SK-N-SH treated with all-trans-retinoic acid at 6 μM for 48 hours (cell line): ENCODE measurements at regions not wholly inside any gene's neighbourhood (a gene's known extent, or its start where the extent isn't known, plus 50 kb on each side); places are given as distances from the start of the nearest gene placed in this dataset.

ENCODE experiments used
- ATAC-seq: fragments of 200-7000 bp; cut with Tn5 transposase; 3 replicates; pipeline ENCODE4 v1.9.1; 2020; ENCODE audit warnings: mild to moderate bottlenecking, moderate library complexity
- ARNTL ChIP-seq: fragments of 450-650 bp; formaldehyde crosslinking; IDR thresholded peaks from 2 replicates; pipeline ENCODE4 v1.5.0; 2020; ENCODE audit warnings: low read depth, mild to moderate bottlenecking, moderate library complexity, borderline replicate concordance
- BACH2 ChIP-seq: fragments of 250-450 bp; sonication (Bioruptor Pico); IDR thresholded peaks from 2 replicates; pipeline ENCODE4 v1.9.0; 2021; ENCODE audit warnings: mild to moderate bottlenecking, borderline replicate concordance
- CREB5 ChIP-seq: fragments of 250-450 bp; sonication (Bioruptor Pico); IDR thresholded peaks from 2 replicates; pipeline ENCODE4 v1.5.1; 2020; ENCODE audit warnings: low read depth, mild to moderate bottlenecking, moderate library complexity
- CSDC2 ChIP-seq: fragments of 250-450 bp; sonication (Bioruptor Pico); IDR thresholded peaks from 2 replicates; pipeline ENCODE4 v1.5.0; 2020; ENCODE audit warnings: mild to moderate bottlenecking, moderate library complexity
- CSRNP3 ChIP-seq: fragments of 250-450 bp; sonication (Bioruptor Pico); IDR thresholded peaks from 2 replicates; pipeline ENCODE4 v1.5.1; 2021; ENCODE audit warnings: mild to moderate bottlenecking, moderate library complexity
- ESRRG ChIP-seq: fragments of 250-450 bp; sonication (Bioruptor Pico); IDR thresholded peaks from 2 replicates; pipeline ENCODE4 v1.6.1; 2021; ENCODE audit warnings: mild to moderate bottlenecking
- GLIS3 ChIP-seq: fragments of 250-450 bp; sonication (Bioruptor Pico); IDR thresholded peaks from 2 replicates; pipeline ENCODE4 v1.5.0; 2020; ENCODE audit warnings: mild to moderate bottlenecking, moderate library complexity
- ISL1 ChIP-seq: fragments of 250-450 bp; sonication (Bioruptor Pico); IDR thresholded peaks from 2 replicates; pipeline ENCODE4 v2.1.2; 2022; ENCODE audit warnings: mild to moderate bottlenecking, moderate library complexity
- PPARA ChIP-seq: fragments of 250-450 bp; sonication (Bioruptor Pico); IDR thresholded peaks from 2 replicates; pipeline ENCODE4 v1.5.0; 2020; ENCODE audit warnings: mild to moderate bottlenecking, borderline replicate concordance
- RARB ChIP-seq: fragments of 250-450 bp; sonication (Bioruptor Pico); IDR thresholded peaks from 2 replicates; pipeline ENCODE4 v1.8.0; 2021; ENCODE audit warnings: mild to moderate bottlenecking, moderate library complexity
- SNAI2 ChIP-seq: fragments of 250-450 bp; sonication (Bioruptor Pico); IDR thresholded peaks from 2 replicates; pipeline ENCODE4 v1.5.0; 2020; ENCODE audit warnings: mild to moderate bottlenecking, moderate library complexity
- TOX ChIP-seq: fragments of 250-450 bp; sonication (Bioruptor Pico); IDR thresholded peaks from 2 replicates; pipeline ENCODE4 v1.8.0; 2021; ENCODE audit warnings: mild to moderate bottlenecking, moderate library complexity, borderline replicate concordance
- TSHZ2 ChIP-seq: fragments of 250-450 bp; sonication (Bioruptor Pico); IDR thresholded peaks from 2 replicates; pipeline ENCODE4 v1.5.0; 2020; ENCODE audit warnings: mild to moderate bottlenecking, moderate library complexity
- ZC3H10 ChIP-seq: fragments of 250-450 bp; sonication (Bioruptor Pico); IDR thresholded peaks from 2 replicates; pipeline ENCODE4 v1.5.1; 2021; ENCODE audit warnings: mild to moderate bottlenecking, moderate library complexity
- ZFP30 ChIP-seq: fragments of 450-650 bp; formaldehyde crosslinking; IDR thresholded peaks from 2 replicates; pipeline ENCODE4 v1.5.0; 2022; ENCODE audit warnings: mild to moderate bottlenecking, moderate library complexity
- ZNF565 ChIP-seq: fragments of 450-650 bp; formaldehyde crosslinking; conservative IDR thresholded peaks from 2 replicates; pipeline ENCODE4 v1.5.0; 2020; ENCODE audit warnings: low read depth, mild to moderate bottlenecking, moderate library complexity
- ZNF70 ChIP-seq: fragments of 450-650 bp; formaldehyde crosslinking; IDR thresholded peaks from 2 replicates; pipeline ENCODE4 v1.5.0; 2020; ENCODE audit warnings: mild to moderate bottlenecking, moderate library complexity
- ZNF8 ChIP-seq: fragments of 450-650 bp; formaldehyde crosslinking; IDR thresholded peaks from 2 replicates; pipeline ENCODE4 v1.5.0; 2020; ENCODE audit warnings: mild to moderate bottlenecking, moderate library complexity
- TF ChIP-seq, protein P1 (sequence below): fragments of 250-450 bp; sonication (Bioruptor Pico); IDR thresholded peaks from 2 replicates; pipeline ENCODE4 v1.8.0; 2020; ENCODE audit warnings: mild to moderate bottlenecking, moderate library complexity, borderline replicate concordance
- TF ChIP-seq, protein P2 (sequence below): fragments of 250-450 bp; sonication (Bioruptor Pico); IDR thresholded peaks from 2 replicates; pipeline ENCODE4 v1.8.0; 2021; ENCODE audit warnings: low read depth, mild to moderate bottlenecking, moderate library complexity, borderline replicate concordance

DNA sequence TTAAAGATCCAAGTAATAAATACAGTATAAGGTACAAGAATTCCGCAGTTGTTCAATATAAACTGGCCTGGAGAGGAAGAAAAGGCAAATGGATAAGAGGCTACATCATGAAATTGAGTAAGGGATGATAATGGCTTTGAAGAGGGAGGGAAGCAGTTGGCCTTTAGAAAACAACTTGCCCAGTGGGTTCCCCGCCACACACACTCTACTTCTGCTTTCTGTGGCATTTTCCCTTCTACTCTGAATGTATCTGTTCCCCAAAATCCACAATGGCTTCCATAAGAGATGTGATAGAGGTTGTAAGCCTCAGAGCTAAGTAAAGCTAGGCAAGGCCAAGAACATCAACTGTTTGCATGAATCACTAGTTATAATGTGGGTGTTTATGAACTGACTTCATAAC is 221.3 kb downstream of the MBD2 start:
- TF ChIP-seq, protein P1, sequence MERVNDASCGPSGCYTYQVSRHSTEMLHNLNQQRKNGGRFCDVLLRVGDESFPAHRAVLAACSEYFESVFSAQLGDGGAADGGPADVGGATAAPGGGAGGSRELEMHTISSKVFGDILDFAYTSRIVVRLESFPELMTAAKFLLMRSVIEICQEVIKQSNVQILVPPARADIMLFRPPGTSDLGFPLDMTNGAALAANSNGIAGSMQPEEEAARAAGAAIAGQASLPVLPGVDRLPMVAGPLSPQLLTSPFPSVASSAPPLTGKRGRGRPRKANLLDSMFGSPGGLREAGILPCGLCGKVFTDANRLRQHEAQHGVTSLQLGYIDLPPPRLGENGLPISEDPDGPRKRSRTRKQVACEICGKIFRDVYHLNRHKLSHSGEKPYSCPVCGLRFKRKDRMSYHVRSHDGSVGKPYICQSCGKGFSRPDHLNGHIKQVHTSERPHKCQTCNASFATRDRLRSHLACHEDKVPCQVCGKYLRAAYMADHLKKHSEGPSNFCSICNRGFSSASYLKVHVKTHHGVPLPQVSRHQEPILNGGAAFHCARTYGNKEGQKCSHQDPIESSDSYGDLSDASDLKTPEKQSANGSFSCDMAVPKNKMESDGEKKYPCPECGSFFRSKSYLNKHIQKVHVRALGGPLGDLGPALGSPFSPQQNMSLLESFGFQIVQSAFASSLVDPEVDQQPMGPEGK (CRISPR knock-in tag) = no peak
- no peak for TF ChIP-seq ZNF565 (CRISPR knock-in tag)
- TF ChIP-seq TOX (CRISPR knock-in tag) = no peak
- no peak for TF ChIP-seq TSHZ2 (CRISPR knock-in tag)
- no peak for TF ChIP-seq ZNF8 (CRISPR knock-in tag)
- no peak for TF ChIP-seq GLIS3 (CRISPR knock-in tag)
- TF ChIP-seq ESRRG = no peak
- TF ChIP-seq ARNTL (CRISPR knock-in tag) = no peak
- TF ChIP-seq CSRNP3 (CRISPR knock-in tag) = no peak
- ATAC-seq = no peak

DNA sequence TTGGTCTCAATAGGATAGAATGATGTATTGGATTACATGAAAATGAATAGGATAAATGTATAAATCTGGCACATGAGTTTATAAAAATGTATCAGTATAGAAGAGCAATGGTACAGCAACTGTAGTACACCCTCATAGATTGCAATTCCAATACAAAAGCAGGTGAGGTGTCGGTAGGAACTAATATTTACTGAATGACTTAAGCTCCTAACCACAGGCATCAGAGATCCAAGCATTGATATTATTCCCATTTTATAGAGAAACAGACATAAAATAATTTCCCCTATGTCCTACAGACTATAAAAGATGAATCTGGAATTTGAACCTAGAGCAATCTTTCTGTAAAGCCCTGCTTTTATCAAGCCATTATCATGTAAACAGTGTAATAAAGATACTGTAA is 227.4 kb downstream of the MBD2 start:
- no peak for TF ChIP-seq ZC3H10
- no peak for TF ChIP-seq ARNTL (CRISPR knock-in tag)
- TF ChIP-seq ESRRG = no peak
- TF ChIP-seq CSRNP3 (CRISPR knock-in tag) = no peak
- no peak for TF ChIP-seq CREB5
- TF ChIP-seq CSDC2 (CRISPR knock-in tag) = no peak
- no peak for TF ChIP-seq ZFP30 (CRISPR knock-in tag)
- TF ChIP-seq RARB (CRISPR knock-in tag) = no peak
- no peak for TF ChIP-seq BACH2 (CRISPR knock-in tag)
- no peak for TF ChIP-seq TOX (CRISPR knock-in tag)
- TF ChIP-seq PPARA = no peak
- ATAC-seq = no peak

- TF ChIP-seq TSHZ2 (CRISPR knock-in tag) (no peak), ZC3H10 (no peak), PPARA (no peak)
- no peak for ATAC-seq
Measured at GRCh38 chr18:53994016-53994415, 230.5 kb downstream of the MBD2 start.

DNA sequence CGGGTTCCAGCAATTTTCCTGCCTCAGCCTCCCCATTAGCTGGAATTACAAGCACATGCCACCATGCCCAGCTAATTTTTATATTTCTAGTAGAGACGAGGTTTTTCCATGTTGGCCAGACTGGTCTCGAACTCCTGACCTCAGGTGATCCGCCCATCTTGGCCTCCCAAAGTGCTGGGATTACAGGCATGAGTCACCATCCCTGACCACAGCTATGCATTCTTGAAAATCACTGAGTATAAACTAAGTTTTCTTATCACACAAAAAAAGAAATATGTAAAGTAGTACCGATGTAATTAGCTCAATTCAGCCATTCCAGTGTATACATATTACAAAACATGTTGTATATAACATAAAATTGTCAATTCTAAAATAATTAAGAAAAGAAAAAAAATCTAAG is 232.7 kb downstream of the MBD2 start:
- ATAC-seq = no peak
- TF ChIP-seq, protein P2, sequence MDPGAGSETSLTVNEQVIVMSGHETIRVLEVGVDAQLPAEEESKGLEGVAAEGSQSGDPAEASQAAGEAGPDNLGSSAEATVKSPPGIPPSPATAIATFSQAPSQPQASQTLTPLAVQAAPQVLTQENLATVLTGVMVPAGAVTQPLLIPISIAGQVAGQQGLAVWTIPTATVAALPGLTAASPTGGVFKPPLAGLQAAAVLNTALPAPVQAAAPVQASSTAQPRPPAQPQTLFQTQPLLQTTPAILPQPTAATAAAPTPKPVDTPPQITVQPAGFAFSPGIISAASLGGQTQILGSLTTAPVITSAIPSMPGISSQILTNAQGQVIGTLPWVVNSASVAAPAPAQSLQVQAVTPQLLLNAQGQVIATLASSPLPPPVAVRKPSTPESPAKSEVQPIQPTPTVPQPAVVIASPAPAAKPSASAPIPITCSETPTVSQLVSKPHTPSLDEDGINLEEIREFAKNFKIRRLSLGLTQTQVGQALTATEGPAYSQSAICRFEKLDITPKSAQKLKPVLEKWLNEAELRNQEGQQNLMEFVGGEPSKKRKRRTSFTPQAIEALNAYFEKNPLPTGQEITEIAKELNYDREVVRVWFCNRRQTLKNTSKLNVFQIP (CRISPR knock-in tag) = no peak
- no peak for TF ChIP-seq ZNF70 (CRISPR knock-in tag)
- no peak for TF ChIP-seq SNAI2 (CRISPR knock-in tag)
- no peak for TF ChIP-seq ZNF8 (CRISPR knock-in tag)
- no peak for TF ChIP-seq ISL1 (CRISPR knock-in tag)
- TF ChIP-seq TSHZ2 (CRISPR knock-in tag) = no peak
- no peak for TF ChIP-seq ESRRG
